A549 (cell line): ENCODE measurements at regions not wholly inside any gene's neighbourhood (a gene's known extent, or its start where the extent isn't known, plus 50 kb on each side); places are given as distances from the start of the nearest gene placed in this dataset.

ENCODE experiments used
- ATAC-seq, 2 experiments: fragments of 200-7000 bp in 1 of 2; fragments of >200 bp in 1 of 2; cut with Nextera tagmentation in 1 of 2; cut with Tn5 transposase in 1 of 2; 3 replicates each; pipeline versions ENCODE4 v1.8.0 to v1.9.1; 2018 to 2020; ENCODE audit warnings: mild to moderate bottlenecking in 1 of 2, moderate library complexity in 1 of 2
- CTCF ChIA-PET: fragments of 300-600 bp; sonication (Branson Sonifier 250); formaldehyde crosslinking; extraction: SDS; loops from one replicate; lab custom pipeline; 2021; ENCODE audit warnings: antibody characterized with exemption, inconsistent platforms; lab: Yijun Ruan, JAX
- POLR2A ChIA-PET: fragments of 350-600 bp; formaldehyde crosslinking; extraction: SDS; loops from one replicate; lab custom pipeline; 2021; ENCODE audit warnings: antibody characterized with exemption, inconsistent platforms; lab: Yijun Ruan, JAX
- DNase-seq, 2 experiments: peaks; one replicate each; pipeline versions ENCODE4 v3.0.0 to v3.0.0-alpha.2; 2011 to 2016; ENCODE audit warnings: low read depth in 1 of 2, low spot score in 1 of 2
- FAIRE-seq: peaks from 2 replicates; lab custom pipeline; 2011; peaks lifted over from hg19 to GRCh38; lab: Jason Lieb, UNC
- H3K27ac ChIP-seq, 2 experiments: fragments of >200 bp; sonication (Bioruptor Twin); formaldehyde crosslinking; 3 replicates each; pipeline ENCODE4 v1.5.1; 2016 to 2017
- H3K4me1 ChIP-seq: fragments of >200 bp; sonication (Bioruptor Twin); formaldehyde crosslinking; 3 replicates; pipeline ENCODE4 v1.6.1; 2016
- H3K4me2 ChIP-seq: fragments of >200 bp; sonication (Bioruptor Twin); formaldehyde crosslinking; 3 replicates; pipeline ENCODE4 v1.6.1; 2016
- H3K4me3 ChIP-seq: fragments of >200 bp; sonication (Bioruptor Twin); formaldehyde crosslinking; 3 replicates; pipeline ENCODE4 v1.5.1; 2016
- H3K9me3 ChIP-seq: fragments of >200 bp; sonication (Bioruptor Twin); formaldehyde crosslinking; 3 replicates; pipeline ENCODE4 v1.6.1; 2016
- ATOH8 ChIP-seq: fragments of 250-450 bp; sonication (Bioruptor Pico); IDR thresholded peaks from 2 replicates; pipeline ENCODE4 v1.5.0; 2020; ENCODE audit warnings: low read depth, mild to moderate bottlenecking, moderate library complexity
- FOXS1 ChIP-seq: fragments of 250-450 bp; sonication (Bioruptor Pico); IDR thresholded peaks from 2 replicates; pipeline ENCODE4 v1.5.0; 2020; ENCODE audit warnings: mild to moderate bottlenecking, moderate library complexity
- PBX3 ChIP-seq: IDR thresholded peaks from 2 replicates; pipeline ENCODE4 v1.6.1; 2012
- ZSCAN20 ChIP-seq: fragments of 250-450 bp; sonication (Bioruptor Pico); IDR thresholded peaks from 2 replicates; pipeline ENCODE4 v1.8.0; 2022; ENCODE audit warnings: mild to moderate bottlenecking, moderate library complexity
- WGBS: methylation state at CpG from one replicate; pipeline ENCODE4 v1.1.6; 2017; ENCODE audit errors: missing lambda C conversion rate; 5-methylcytosine and 5-hydroxymethylcytosine counted together

- FAIRE-seq, result no peak
- DNase-seq, result no peak
- ChIA-PET CTCF (interaction anchor here (1.8 kb wide), 1 partner anchor 49 kb away, joined by 5 read pairs; no protein-coding TSS in a partner anchor), POLR2A (no interaction called here)
- WGBS, result 89% methylated on average over 1 of the region's 1 CpG
- H3K4me3 ChIP-seq, result no peak overlapping the region
- peaks cover 17% of the 10 kb centered on the region for H3K4me1 ChIP-seq
- no peak for ATAC-seq
- no peak for TF ChIP-seq ATOH8
- TF ChIP-seq FOXS1 (CRISPR knock-in tag), result no peak
- no peak for TF ChIP-seq PBX3
- no peak for TF ChIP-seq ZSCAN20 (CRISPR knock-in tag)
- no peaks in the 10 kb centered on the region for H3K9me3 ChIP-seq
- no peak overlapping the region for H3K27ac ChIP-seq
- H3K4me2 ChIP-seq, result no peak overlapping the region
These were observed 50.4 kb upstream of the ZSWIM6 start for GRCh38 chr5:61281686-61282085.
